GM12892 (cell line): ENCODE measurements at regions not wholly inside any gene's neighbourhood (a gene's known extent, or its start where the extent isn't known, plus 50 kb on each side); places are given as distances from the start of the nearest gene placed in this dataset.
"Not testable (repeated sequence)": the region's sequence is repeated elsewhere in the genome, so short reads cannot be mapped to it uniquely, and the experiment has no call there.

Source experiments
- POLR2A ChIP-seq: IDR thresholded peaks from 2 replicates; pipeline ENCODE4 v1.6.1; 2011; ENCODE audit warnings: low read depth, low read length, control low read depth
- POLR2AphosphoS5 ChIP-seq: IDR thresholded peaks from 2 replicates; pipeline ENCODE4 v1.6.1; 2011; ENCODE audit warnings: low read depth, low read length, control low read depth
- TAF1 ChIP-seq: IDR thresholded peaks from 2 replicates; pipeline ENCODE4 v1.6.1; 2011; ENCODE audit warnings: low read depth, mild to moderate bottlenecking, control low read depth, low read length, borderline replicate concordance

GRCh38 chr7:6919169-6919568 lies 93.1 kb upstream of the CCZ1B start:
- not testable (repeated sequence) for TF ChIP-seq POLR2A, POLR2AphosphoS5, TAF1
